ENCODE measurements at regions not wholly inside any gene's neighbourhood (a gene's known extent, or its start where the extent isn't known, plus 50 kb on each side); places are given as distances from the start of the nearest gene placed in this dataset.

GRCh38 chr7:101739775-101740398 lies 77.5 kb upstream of the CUX1 start:
- Histone ChIP-seq H3K4me2 (no peak overlapping the region), H3K36me3 (ENCODE audit: insufficient read depth) (no peaks in the 10 kb centered on the region), H3K9ac (no peak overlapping the region), H3K4me1 (ENCODE audit: low read depth, poor library complexity, severe bottlenecking) (peaks cover 39% of the 10 kb centered on the region), H2AFZ (ENCODE audit: low read depth) (no peak overlapping the region), H3K79me2 (ENCODE audit: insufficient read depth, low read depth) (no peaks in the 10 kb centered on the region), H3K4me3 (IDR thresholded peaks at IDR 0.05; ENCODE audit: insufficient read depth, low read depth, low read length) (no peak overlapping the region), H3K27ac (no peak overlapping the region), H3K27me3 (ENCODE audit: insufficient read depth, low read depth) (no peaks in the 10 kb centered on the region), H4K20me1 (ENCODE audit: insufficient read depth) (no peaks in the 10 kb centered on the region)
- no peak for TF ChIP-seq CTCF (conservative IDR thresholded peaks at IDR 0.05; ENCODE audit: low read depth, low read length)

DNA sequence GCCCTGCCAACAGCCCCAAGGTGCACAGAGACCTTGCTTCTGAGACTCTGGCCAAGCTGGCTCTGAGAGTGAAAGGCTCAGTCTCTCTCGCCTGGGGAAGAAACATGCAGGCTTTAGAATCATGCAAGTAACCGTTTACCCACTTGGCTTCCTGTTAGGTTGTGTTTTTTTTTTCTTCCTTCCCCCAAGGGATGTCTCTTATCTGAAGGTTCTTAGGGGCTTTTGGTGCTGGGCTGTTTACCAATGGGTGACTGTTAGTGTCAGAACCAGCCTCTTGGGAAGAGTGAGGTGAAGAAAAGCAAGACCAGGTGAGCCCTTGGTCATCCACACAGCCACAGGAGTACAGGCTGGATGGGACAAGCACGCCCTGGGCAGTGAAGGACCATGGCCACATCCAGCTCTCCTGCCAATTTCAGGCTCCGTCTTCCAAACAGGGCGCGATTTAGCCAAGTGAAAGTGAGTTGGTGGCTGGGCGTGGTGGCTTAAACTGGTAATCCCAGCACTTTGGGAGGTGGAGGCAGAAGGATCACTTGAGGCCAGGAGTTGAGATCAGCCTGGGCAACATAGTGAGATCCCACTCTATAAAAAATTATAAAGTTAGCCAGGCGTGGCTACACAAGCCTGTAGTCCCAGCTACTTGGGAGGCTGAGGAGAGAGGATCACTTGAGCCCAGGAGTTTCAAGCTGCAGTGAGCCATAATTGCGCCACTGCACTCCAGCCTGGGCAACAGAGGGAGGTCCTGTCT lies 76.3 kb upstream of the CUX1 start:
- Histone ChIP-seq H2AFZ (ENCODE audit: low read depth) (peak overlapping the region; percentile 31), H3K27me3 (ENCODE audit: insufficient read depth, low read depth) (no peaks in the 10 kb centered on the region), H3K4me2 (peak overlapping the region; percentile 19; the same call in 1 of the 2 replicates), H3K4me1 (ENCODE audit: low read depth, poor library complexity, severe bottlenecking) (peaks cover 52% of the 10 kb centered on the region), H3K36me3 (ENCODE audit: insufficient read depth) (no peaks in the 10 kb centered on the region), H3K9ac (no peak overlapping the region), H3K79me2 (ENCODE audit: insufficient read depth, low read depth) (no peaks in the 10 kb centered on the region), H3K27ac (peak overlapping the region; percentile 29), H4K20me1 (ENCODE audit: insufficient read depth) (no peaks in the 10 kb centered on the region), H3K4me3 (IDR thresholded peaks at IDR 0.05; ENCODE audit: insufficient read depth, low read depth, low read length) (no peak overlapping the region)
- no peak for TF ChIP-seq CTCF (conservative IDR thresholded peaks at IDR 0.05; ENCODE audit: low read depth, low read length)

DNA sequence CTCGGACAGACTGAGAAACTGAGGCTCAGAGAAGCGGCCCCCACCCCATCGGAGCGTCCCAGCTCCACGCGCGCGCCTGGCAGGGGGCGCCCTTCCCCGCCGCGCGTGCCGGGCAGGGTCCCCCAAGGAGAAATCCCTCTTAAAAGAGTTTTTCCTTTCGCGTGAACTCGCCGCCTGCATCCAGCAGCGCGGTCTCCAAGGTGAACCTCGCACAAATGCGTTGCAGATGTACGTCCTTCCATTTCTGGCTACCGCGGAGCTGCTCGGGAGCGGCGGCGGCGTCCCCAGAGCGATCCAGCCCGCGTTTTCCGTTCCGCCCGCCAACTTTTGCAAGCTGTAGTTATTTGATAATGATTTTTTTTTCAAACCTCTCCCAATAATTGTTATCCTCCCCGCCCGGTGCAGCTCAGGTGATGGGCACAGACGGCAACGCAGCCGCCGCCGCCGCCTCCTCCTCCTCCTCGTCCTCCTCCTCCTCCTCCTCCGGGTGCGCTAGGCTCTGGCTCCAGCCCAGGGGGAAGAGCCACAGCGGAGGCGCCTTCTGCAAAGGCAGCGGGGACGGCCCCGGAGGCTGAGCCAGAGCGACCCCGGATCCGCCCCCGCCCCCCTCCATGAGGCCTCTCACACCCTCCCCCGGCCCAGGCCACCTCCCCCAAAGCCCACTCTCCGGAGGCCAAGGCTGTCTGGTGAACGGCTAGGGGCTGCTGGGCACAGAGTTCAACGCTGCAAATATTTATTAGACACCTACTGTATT lies 74.0 kb upstream of the CUX1 start:
- Histone ChIP-seq H4K20me1 (ENCODE audit: insufficient read depth) (no peaks in the 10 kb centered on the region), H3K4me3 (IDR thresholded peaks at IDR 0.05; ENCODE audit: insufficient read depth, low read depth, low read length) (no peak overlapping the region), H3K4me1 (ENCODE audit: low read depth, poor library complexity, severe bottlenecking) (peaks cover 72% of the 10 kb centered on the region), H3K27ac (no peak overlapping the region), H3K79me2 (ENCODE audit: insufficient read depth, low read depth) (no peaks in the 10 kb centered on the region), H3K36me3 (ENCODE audit: insufficient read depth) (no peaks in the 10 kb centered on the region), H3K9ac (peak overlapping the region; percentile 28; the same call in 1 of the 2 replicates), H2AFZ (ENCODE audit: low read depth) (peak overlapping the region; percentile 97), H3K4me2 (peak overlapping the region; percentile 86), H3K27me3 (ENCODE audit: insufficient read depth, low read depth) (no peaks in the 10 kb centered on the region)
- peak; percentile 64 for TF ChIP-seq CTCF (conservative IDR thresholded peaks at IDR 0.05; ENCODE audit: low read depth, low read length)

GRCh38 chr7:101743995-101744360 lies 73.4 kb upstream of the CUX1 start:
- H3K27ac ChIP-seq = no peak overlapping the region
- peak overlapping the region; percentile 97 for H2AFZ ChIP-seq (ENCODE audit: low read depth)
- H3K4me2 ChIP-seq = peak overlapping the region; percentile 86
- H3K27me3 ChIP-seq (ENCODE audit: insufficient read depth, low read depth) = no peaks in the 10 kb centered on the region
- H3K36me3 ChIP-seq (ENCODE audit: insufficient read depth) = no peaks in the 10 kb centered on the region
- H3K4me1 ChIP-seq (ENCODE audit: low read depth, poor library complexity, severe bottlenecking) = peaks cover 72% of the 10 kb centered on the region
- no peak overlapping the region for H3K4me3 ChIP-seq (IDR thresholded peaks at IDR 0.05; ENCODE audit: insufficient read depth, low read depth, low read length)
- no peak for TF ChIP-seq CTCF (conservative IDR thresholded peaks at IDR 0.05; ENCODE audit: low read depth, low read length)
- H4K20me1 ChIP-seq (ENCODE audit: insufficient read depth) = no peaks in the 10 kb centered on the region
- no peaks in the 10 kb centered on the region for H3K79me2 ChIP-seq (ENCODE audit: insufficient read depth, low read depth)
- H3K9ac ChIP-seq = no peak overlapping the region; the same call in 1 of the 2 replicates

All from KMS-11 (cell line).